Erythroblast (primary cell): ENCODE measurements at regions not wholly inside any gene's neighbourhood (a gene's known extent, or its start where the extent isn't known, plus 50 kb on each side); places are given as distances from the start of the nearest gene placed in this dataset.

ENCODE experiments used
- DNase-seq, 2 experiments: peaks; one replicate each; lab custom pipeline; 2025; lab: John Stamatoyannopoulos, UW
- GATA1 ChIP-seq: IDR thresholded peaks from 2 replicates; pipeline ENCODE4 v1.6.1; 2011; ENCODE audit warnings: low read depth, mild to moderate bottlenecking, control low read depth, low read length, moderate library complexity
- POLR2A ChIP-seq: IDR thresholded peaks from 2 replicates; pipeline ENCODE4 v1.6.1; 2011; ENCODE audit warnings: mild to moderate bottlenecking, low read length

- TF ChIP-seq POLR2A (no peak), GATA1 (no peak)
- DNase-seq, result no peak
Measured at GRCh38 chr20:6715401-6715941, 52.0 kb upstream of the BMP2 start.

GRCh38 chr20:6714279-6714711, 53.2 kb upstream of the BMP2 start:
- TF ChIP-seq GATA1 (no peak), POLR2A (no peak)
- DNase-seq, result peak; percentile 48 to 58

- TF ChIP-seq GATA1 (no peak), POLR2A (no peak)
Measured at GRCh38 chr20:6711951-6712649, 55.4 kb upstream of the BMP2 start.

GRCh38 chr20:6709910-6710595, 57.4 kb upstream of the BMP2 start:
- no peak for TF ChIP-seq POLR2A
- TF ChIP-seq GATA1, result no peak
- DNase-seq, result no peak

More at GRCh38 chr20:6711951-6712649, 55.4 kb upstream of the BMP2 start:
- DNase-seq, result no peak

- no peak for DNase-seq
- TF ChIP-seq GATA1 (no peak), POLR2A (no peak)
Measured at GRCh38 chr20:6708010-6708409, 59.5 kb upstream of the BMP2 start.

- no peak for DNase-seq
- TF ChIP-seq GATA1 (no peak), POLR2A (no peak)
Measured at GRCh38 chr20:6707321-6707831, 60.1 kb upstream of the BMP2 start.

GRCh38 chr20:6705926-6706548, 61.4 kb upstream of the BMP2 start:
- TF ChIP-seq GATA1 (no peak), POLR2A (no peak)
- DNase-seq, result no peak

GRCh38 chr20:6705106-6705766, 62.2 kb upstream of the BMP2 start:
- no peak for DNase-seq
- no peak for TF ChIP-seq POLR2A
- no peak for TF ChIP-seq GATA1

GRCh38 chr20:6704132-6704861, 63.2 kb upstream of the BMP2 start:
- no peak for DNase-seq
- TF ChIP-seq GATA1, result no peak
- no peak for TF ChIP-seq POLR2A

- no peak for DNase-seq
- no peak for TF ChIP-seq POLR2A
- TF ChIP-seq GATA1, result no peak
Measured at GRCh38 chr20:6703656-6704055, 63.8 kb upstream of the BMP2 start.

GRCh38 chr20:6703047-6703446, 64.4 kb upstream of the BMP2 start:
- TF ChIP-seq POLR2A (no peak), GATA1 (no peak)
- DNase-seq, result no peak

GRCh38 chr20:6702144-6702543, 65.3 kb upstream of the BMP2 start:
- TF ChIP-seq POLR2A, result no peak
- no peak for TF ChIP-seq GATA1
- DNase-seq, result no peak
